ENCODE measurements at regions not wholly inside any gene's neighbourhood (a gene's known extent, or its start where the extent isn't known, plus 50 kb on each side); places are given as distances from the start of the nearest gene placed in this dataset.

DNA sequence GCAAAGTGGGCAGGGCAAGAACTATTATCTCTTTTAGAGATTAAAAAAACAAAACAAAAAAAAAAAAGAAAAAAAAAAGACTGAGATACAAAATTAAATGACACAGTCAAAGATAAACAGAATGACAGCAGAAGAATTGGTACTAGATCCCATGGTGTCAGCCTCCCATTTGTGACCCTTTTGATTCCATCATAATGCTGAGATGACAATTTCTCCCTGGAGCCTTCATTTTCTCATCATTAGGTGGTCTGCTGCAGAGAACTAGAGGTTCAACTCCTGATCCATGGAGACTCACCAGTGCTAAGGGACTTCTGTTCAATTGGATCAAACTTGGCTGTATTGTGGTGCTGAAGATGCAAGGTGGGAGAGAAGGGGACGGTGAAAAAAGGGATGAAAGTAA lies 123.5 kb upstream of the SPDL1 start:
- Histone ChIP-seq H3K18ac (ENCODE audit: low read length) (no peak overlapping the region), H3K14ac (ENCODE audit: low read length) (no peak overlapping the region), H3K23ac (ENCODE audit: low read length) (no peak overlapping the region), H4K91ac (ENCODE audit: low read depth, low read length) (no peak overlapping the region), H3K9ac (ENCODE audit: low read length) (no peak overlapping the region), H3K4ac (ENCODE audit: low read depth, low read length) (no peak overlapping the region), H2AK5ac (ENCODE audit: low read length) (no peak overlapping the region), H3K36me3 (ENCODE audit: control insufficient read depth in 1 of 2, insufficient read depth in 2 of 2, low read length in 2 of 2) (no peaks in the 10 kb centered on the region), H2BK120ac (ENCODE audit: insufficient read depth, low read length, poor library complexity) (no peak overlapping the region), H3K27me3 (ENCODE audit: insufficient read depth, low read length) (no peaks in the 10 kb centered on the region), H2BK5ac (ENCODE audit: low read depth, low read length, poor library complexity) (no peak overlapping the region), H3K4me2 (ENCODE audit: low read length) (no peak overlapping the region), H2BK12ac (ENCODE audit: low read length) (no peak overlapping the region), H4K8ac (ENCODE audit: low read depth, low read length) (no peak overlapping the region), H4K12ac (ENCODE audit: low read depth, low read length) (no peak overlapping the region), H3K9me3 (ENCODE audit: insufficient read depth, low read depth, low read length) (no peaks in the 10 kb centered on the region), H2AFZ (ENCODE audit: insufficient read depth, low read length, poor library complexity) (no peak overlapping the region), H3K27ac (ENCODE audit: low read depth, low read length) (no peak overlapping the region), H3K4me3 (ENCODE audit: low read depth, low read length) (no peak overlapping the region), H3K79me1 (ENCODE audit: low read length) (no peaks in the 10 kb centered on the region), H3K79me2 (ENCODE audit: control insufficient read depth, insufficient read depth, low read length, poor library complexity) (no peaks in the 10 kb centered on the region), H3K4me1 (ENCODE audit: control insufficient read depth in 1 of 2, insufficient read depth in 2 of 2, low read length in 2 of 2) (no peaks in the 10 kb centered on the region)
- WGBS (ENCODE audit: extremely low coverage, insufficient coverage, insufficient read length), result no CpG with 5 or more reads among the region's 1 CpG
- no peak for DNase-seq

GRCh38 chr5:169458221-169458620 lies 125.4 kb upstream of the SPDL1 start:
- no peak overlapping the region for H2BK12ac ChIP-seq (ENCODE audit: low read length)

DNA sequence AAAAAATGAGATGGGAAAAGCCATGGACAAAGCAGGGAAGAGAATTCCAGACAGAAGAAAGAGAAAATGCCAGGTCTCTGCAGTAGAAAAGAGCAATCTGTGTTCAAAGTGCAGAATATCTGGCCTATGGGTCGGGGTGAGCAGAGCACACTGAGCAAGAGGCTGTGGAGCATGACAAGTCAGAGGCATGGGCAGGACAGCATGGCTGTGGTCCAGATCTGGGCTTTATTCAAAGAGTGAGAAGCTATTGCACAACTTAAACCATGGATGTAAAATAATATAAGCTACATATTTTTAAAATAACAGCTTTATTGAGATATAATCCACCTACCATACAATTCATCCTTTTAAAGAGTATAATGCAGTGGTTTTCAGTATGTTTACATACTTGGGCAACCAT lies 133.1 kb upstream of the SPDL1 start:
- WGBS (ENCODE audit: extremely low coverage, insufficient coverage, insufficient read length), result no CpG with 5 or more reads among the region's 1 CpG

More at GRCh38 chr5:169458221-169458620, 125.4 kb upstream of the SPDL1 start:
- no peak overlapping the region for H3K18ac ChIP-seq (ENCODE audit: low read length)
- no peak overlapping the region for H2AK5ac ChIP-seq (ENCODE audit: low read length)
- H3K79me1 ChIP-seq (ENCODE audit: low read length), result no peaks in the 10 kb centered on the region
- H3K4me1 ChIP-seq (ENCODE audit: control insufficient read depth in 1 of 2, insufficient read depth in 2 of 2, low read length in 2 of 2), result no peaks in the 10 kb centered on the region
- no peak overlapping the region for H4K91ac ChIP-seq (ENCODE audit: low read depth, low read length)
- H2AFZ ChIP-seq (ENCODE audit: insufficient read depth, low read length, poor library complexity), result no peak overlapping the region
- H3K4me3 ChIP-seq (ENCODE audit: low read depth, low read length), result no peak overlapping the region
- no peaks in the 10 kb centered on the region for H3K36me3 ChIP-seq (ENCODE audit: control insufficient read depth in 1 of 2, insufficient read depth in 2 of 2, low read length in 2 of 2)
- no peak overlapping the region for H2BK5ac ChIP-seq (ENCODE audit: low read depth, low read length, poor library complexity)
- no peaks in the 10 kb centered on the region for H3K79me2 ChIP-seq (ENCODE audit: control insufficient read depth, insufficient read depth, low read length, poor library complexity)
- DNase-seq, result no peak
- no peak overlapping the region for H2BK120ac ChIP-seq (ENCODE audit: insufficient read depth, low read length, poor library complexity)
- no peak overlapping the region for H3K4me2 ChIP-seq (ENCODE audit: low read length)
- H3K27me3 ChIP-seq (ENCODE audit: insufficient read depth, low read length), result no peaks in the 10 kb centered on the region
- H4K8ac ChIP-seq (ENCODE audit: low read depth, low read length), result no peak overlapping the region
- H4K12ac ChIP-seq (ENCODE audit: low read depth, low read length), result no peak overlapping the region
- H3K4ac ChIP-seq (ENCODE audit: low read depth, low read length), result no peak overlapping the region
- H3K14ac ChIP-seq (ENCODE audit: low read length), result no peak overlapping the region
- no peak overlapping the region for H3K9ac ChIP-seq (ENCODE audit: low read length)
- no peaks in the 10 kb centered on the region for H3K9me3 ChIP-seq (ENCODE audit: insufficient read depth, low read depth, low read length)
- no CpG with 5 or more reads among the region's 5 CpGs for WGBS (ENCODE audit: extremely low coverage, insufficient coverage, insufficient read length)
- no peak overlapping the region for H3K23ac ChIP-seq (ENCODE audit: low read length)
- no peak overlapping the region for H3K27ac ChIP-seq (ENCODE audit: low read depth, low read length)

GRCh38 chr5:169448826-169449225 lies 134.7 kb upstream of the SPDL1 start:
- Histone ChIP-seq H3K27me3 (ENCODE audit: insufficient read depth, low read length) (no peaks in the 10 kb centered on the region), H3K14ac (ENCODE audit: low read length) (no peak overlapping the region)

More for the DNA sequence above, 133.1 kb upstream of the SPDL1 start:
- Histone ChIP-seq H3K36me3 (ENCODE audit: control insufficient read depth in 1 of 2, insufficient read depth in 2 of 2, low read length in 2 of 2) (no peaks in the 10 kb centered on the region), H3K4me2 (ENCODE audit: low read length) (no peak overlapping the region), H4K12ac (ENCODE audit: low read depth, low read length) (no peak overlapping the region), H2AFZ (ENCODE audit: insufficient read depth, low read length, poor library complexity) (no peak overlapping the region), H2BK12ac (ENCODE audit: low read length) (no peak overlapping the region), H3K4me3 (ENCODE audit: low read depth, low read length) (no peak overlapping the region), H2BK120ac (ENCODE audit: insufficient read depth, low read length, poor library complexity) (no peak overlapping the region), H3K18ac (ENCODE audit: low read length) (no peak overlapping the region), H3K27ac (ENCODE audit: low read depth, low read length) (no peak overlapping the region), H3K14ac (ENCODE audit: low read length) (no peak overlapping the region), H3K79me1 (ENCODE audit: low read length) (no peaks in the 10 kb centered on the region), H3K4me1 (ENCODE audit: control insufficient read depth in 1 of 2, insufficient read depth in 2 of 2, low read length in 2 of 2) (no peaks in the 10 kb centered on the region), H3K9me3 (ENCODE audit: insufficient read depth, low read depth, low read length) (no peaks in the 10 kb centered on the region), H2BK5ac (ENCODE audit: low read depth, low read length, poor library complexity) (no peak overlapping the region), H3K23ac (ENCODE audit: low read length) (no peak overlapping the region), H3K9ac (ENCODE audit: low read length) (no peak overlapping the region), H3K27me3 (ENCODE audit: insufficient read depth, low read length) (no peaks in the 10 kb centered on the region), H3K79me2 (ENCODE audit: control insufficient read depth, insufficient read depth, low read length, poor library complexity) (no peaks in the 10 kb centered on the region), H4K8ac (ENCODE audit: low read depth, low read length) (no peak overlapping the region), H3K4ac (ENCODE audit: low read depth, low read length) (no peak overlapping the region), H4K91ac (ENCODE audit: low read depth, low read length) (no peak overlapping the region), H2AK5ac (ENCODE audit: low read length) (no peak overlapping the region)
- no peak for DNase-seq

More at GRCh38 chr5:169448826-169449225, 134.7 kb upstream of the SPDL1 start:
- H3K4me3 ChIP-seq (ENCODE audit: low read depth, low read length), result no peak overlapping the region
- no peak overlapping the region for H4K8ac ChIP-seq (ENCODE audit: low read depth, low read length)
- no peaks in the 10 kb centered on the region for H3K79me2 ChIP-seq (ENCODE audit: control insufficient read depth, insufficient read depth, low read length, poor library complexity)
- H3K18ac ChIP-seq (ENCODE audit: low read length), result no peak overlapping the region
- no peak overlapping the region for H2AFZ ChIP-seq (ENCODE audit: insufficient read depth, low read length, poor library complexity)
- no peaks in the 10 kb centered on the region for H3K36me3 ChIP-seq (ENCODE audit: control insufficient read depth in 1 of 2, insufficient read depth in 2 of 2, low read length in 2 of 2)
- H3K4me1 ChIP-seq (ENCODE audit: control insufficient read depth in 1 of 2, insufficient read depth in 2 of 2, low read length in 2 of 2), result no peaks in the 10 kb centered on the region
- H4K12ac ChIP-seq (ENCODE audit: low read depth, low read length), result no peak overlapping the region
- H2BK5ac ChIP-seq (ENCODE audit: low read depth, low read length, poor library complexity), result no peak overlapping the region
- peaks cover 2% of the 10 kb centered on the region for H3K9me3 ChIP-seq (ENCODE audit: insufficient read depth, low read depth, low read length)
- H2BK12ac ChIP-seq (ENCODE audit: low read length), result no peak overlapping the region
- no peaks in the 10 kb centered on the region for H3K79me1 ChIP-seq (ENCODE audit: low read length)
- H2BK120ac ChIP-seq (ENCODE audit: insufficient read depth, low read length, poor library complexity), result no peak overlapping the region
- no peak overlapping the region for H3K9ac ChIP-seq (ENCODE audit: low read length)
- H4K91ac ChIP-seq (ENCODE audit: low read depth, low read length), result no peak overlapping the region
- no peak overlapping the region for H2AK5ac ChIP-seq (ENCODE audit: low read length)
- H3K27ac ChIP-seq (ENCODE audit: low read depth, low read length), result no peak overlapping the region
- H3K23ac ChIP-seq (ENCODE audit: low read length), result no peak overlapping the region
- no peak for DNase-seq
- H3K4me2 ChIP-seq (ENCODE audit: low read length), result no peak overlapping the region
- H3K4ac ChIP-seq (ENCODE audit: low read depth, low read length), result no peak overlapping the region
- WGBS (ENCODE audit: extremely low coverage, insufficient coverage, insufficient read length), result no CpG with 5 or more reads among the region's 6 CpGs
